ENCODE measurements at regions not wholly inside any gene's neighbourhood (a gene's known extent, or its start where the extent isn't known, plus 50 kb on each side); places are given as distances from the start of the nearest gene placed in this dataset.

- no peak overlapping the region for H3K27ac ChIP-seq (ENCODE audit: low read depth, low read length)
- no peak overlapping the region for H3K4me3 ChIP-seq (ENCODE audit: low read depth, low read length)
- H2AFZ ChIP-seq (ENCODE audit: low read length, unreplicated experiment): no peak overlapping the region
- H3K79me2 ChIP-seq (ENCODE audit: control insufficient read depth, insufficient read depth, low read length, unreplicated experiment): no peaks in the 10 kb centered on the region
- H3K36me3 ChIP-seq (ENCODE audit: insufficient read depth, low read length): no peaks in the 10 kb centered on the region
- H3K27me3 ChIP-seq (ENCODE audit: insufficient read depth, low read length): no peaks in the 10 kb centered on the region
- peaks cover 10% of the 10 kb centered on the region for H3K4me1 ChIP-seq (ENCODE audit: control insufficient read depth, insufficient read depth, low read length, unreplicated experiment)
Observed at GRCh38 chr20:11011653-11012052, 337.9 kb upstream of the JAG1 start.

DNA sequence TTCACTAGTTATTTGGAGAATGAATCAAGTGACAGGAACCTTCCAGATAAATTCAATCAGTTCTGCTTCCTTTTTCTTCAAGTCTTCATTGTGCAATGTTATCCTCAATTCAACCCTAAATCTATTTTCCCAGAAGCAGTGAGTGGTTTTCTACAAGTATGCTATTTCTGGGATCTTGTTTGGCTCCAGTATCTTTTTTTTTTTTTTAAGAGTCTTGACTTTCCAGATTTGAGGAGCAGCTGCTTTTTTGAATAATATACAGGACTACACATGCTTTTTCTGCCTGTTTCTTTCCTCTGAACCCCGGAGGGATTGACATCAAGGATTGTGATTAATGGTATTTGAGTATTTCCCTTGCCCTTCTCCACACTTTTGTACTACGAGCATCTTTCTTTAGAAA lies 339.2 kb upstream of the JAG1 start:
- H3K4me1 ChIP-seq (ENCODE audit: control insufficient read depth, insufficient read depth, low read length, unreplicated experiment): peaks cover 10% of the 10 kb centered on the region
- H3K4me3 ChIP-seq (ENCODE audit: low read depth, low read length): no peak overlapping the region
- no peak overlapping the region for H2AFZ ChIP-seq (ENCODE audit: low read length, unreplicated experiment)
- no peaks in the 10 kb centered on the region for H3K36me3 ChIP-seq (ENCODE audit: insufficient read depth, low read length)
- no peaks in the 10 kb centered on the region for H3K27me3 ChIP-seq (ENCODE audit: insufficient read depth, low read length)
- H3K79me2 ChIP-seq (ENCODE audit: control insufficient read depth, insufficient read depth, low read length, unreplicated experiment): no peaks in the 10 kb centered on the region
- 0 out of 2 replicates have a peak overlapping the region, but pooled peaks have one; percentile 13 for H3K27ac ChIP-seq (ENCODE audit: low read depth, low read length)

DNA sequence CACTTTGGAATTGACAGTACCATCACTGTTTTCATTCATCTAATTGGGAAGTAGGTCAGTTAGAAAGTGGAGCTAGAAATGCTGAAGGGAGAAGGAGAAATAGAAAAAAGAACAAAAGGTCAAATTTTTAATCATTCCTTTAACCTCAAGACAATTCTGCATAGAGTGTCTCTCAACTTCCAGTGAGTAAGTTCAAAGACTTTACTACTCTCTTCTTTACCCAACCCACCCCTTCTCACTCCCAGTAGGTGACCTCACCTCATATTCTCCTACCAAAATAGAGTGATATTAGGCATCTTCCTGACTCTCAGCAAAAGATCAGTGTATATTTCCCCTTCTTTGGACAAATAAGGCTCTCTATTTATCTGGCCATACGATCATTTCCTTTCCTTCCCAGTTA lies 340.0 kb upstream of the JAG1 start:
- Histone ChIP-seq H3K36me3 (ENCODE audit: insufficient read depth, low read length) (no peaks in the 10 kb centered on the region), H2AFZ (ENCODE audit: low read length, unreplicated experiment) (no peak overlapping the region), H3K79me2 (ENCODE audit: control insufficient read depth, insufficient read depth, low read length, unreplicated experiment) (no peaks in the 10 kb centered on the region), H3K4me3 (ENCODE audit: low read depth, low read length) (no peak overlapping the region), H3K27ac (ENCODE audit: low read depth, low read length) (no peak overlapping the region), H3K27me3 (ENCODE audit: insufficient read depth, low read length) (no peaks in the 10 kb centered on the region), H3K4me1 (ENCODE audit: control insufficient read depth, insufficient read depth, low read length, unreplicated experiment) (peaks cover 10% of the 10 kb centered on the region)

DNA sequence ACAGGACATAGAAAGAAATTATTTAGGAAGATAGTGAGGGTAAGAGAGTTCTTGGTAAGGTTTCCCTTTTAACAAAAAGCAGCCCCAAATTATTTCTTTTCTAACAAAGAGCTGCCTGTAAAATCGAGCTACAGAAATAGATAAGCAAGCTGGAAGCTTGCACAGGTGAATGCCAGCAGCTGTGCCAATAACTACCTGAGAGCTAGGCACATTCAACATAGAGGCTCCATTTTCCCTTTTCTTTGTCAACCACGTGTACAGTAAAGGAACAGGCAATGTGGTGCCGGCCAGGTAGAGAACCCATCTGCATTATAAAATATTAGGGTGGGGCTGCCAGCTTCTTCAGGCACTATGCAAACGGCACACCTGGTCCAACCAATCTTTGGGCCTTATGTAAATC lies 341.6 kb upstream of the JAG1 start:
- Histone ChIP-seq H3K36me3 (ENCODE audit: insufficient read depth, low read length) (no peaks in the 10 kb centered on the region), H3K79me2 (ENCODE audit: control insufficient read depth, insufficient read depth, low read length, unreplicated experiment) (no peaks in the 10 kb centered on the region), H3K27me3 (ENCODE audit: insufficient read depth, low read length) (no peaks in the 10 kb centered on the region), H2AFZ (ENCODE audit: low read length, unreplicated experiment) (no peak overlapping the region), H3K4me3 (ENCODE audit: low read depth, low read length) (no peak overlapping the region), H3K27ac (ENCODE audit: low read depth, low read length) (no peak overlapping the region), H3K4me1 (ENCODE audit: control insufficient read depth, insufficient read depth, low read length, unreplicated experiment) (peaks cover 10% of the 10 kb centered on the region)

- Histone ChIP-seq H3K27ac (ENCODE audit: low read depth, low read length) (no peak overlapping the region), H3K27me3 (ENCODE audit: insufficient read depth, low read length) (no peaks in the 10 kb centered on the region), H3K4me3 (ENCODE audit: low read depth, low read length) (no peak overlapping the region), H3K36me3 (ENCODE audit: insufficient read depth, low read length) (no peaks in the 10 kb centered on the region), H2AFZ (ENCODE audit: low read length, unreplicated experiment) (no peak overlapping the region), H3K79me2 (ENCODE audit: control insufficient read depth, insufficient read depth, low read length, unreplicated experiment) (no peaks in the 10 kb centered on the region), H3K4me1 (ENCODE audit: control insufficient read depth, insufficient read depth, low read length, unreplicated experiment) (peaks cover 10% of the 10 kb centered on the region)
Observed at GRCh38 chr20:11017446-11017845, 343.6 kb upstream of the JAG1 start.

DNA sequence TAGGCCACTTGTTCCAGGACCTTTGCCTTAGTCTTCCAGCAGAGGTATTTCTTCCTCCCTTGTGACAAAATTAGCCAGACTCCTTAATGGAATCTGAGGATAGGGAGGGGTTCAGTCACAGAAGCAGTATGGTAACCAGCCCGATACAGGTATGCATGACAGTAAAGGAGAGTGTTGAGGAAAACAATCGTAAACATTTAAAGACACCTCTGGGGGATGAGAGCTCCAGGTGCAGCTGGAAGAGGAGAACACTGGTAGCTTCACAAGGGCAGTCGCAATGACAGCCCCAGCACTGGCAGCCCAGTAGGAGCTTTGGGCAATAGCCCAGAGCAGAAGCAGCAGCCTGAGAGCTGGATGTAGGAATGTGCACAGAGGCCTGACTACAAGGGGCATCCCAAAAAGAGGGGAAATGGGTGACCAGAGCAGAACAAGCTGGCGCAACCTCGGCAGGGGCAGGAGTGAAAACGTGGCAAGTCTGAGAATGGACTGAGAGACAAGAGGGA lies 344.9 kb upstream of the JAG1 start:
- Histone ChIP-seq H3K27ac (ENCODE audit: low read depth, low read length) (no peak overlapping the region), H3K4me3 (ENCODE audit: low read depth, low read length) (no peak overlapping the region), H3K79me2 (ENCODE audit: control insufficient read depth, insufficient read depth, low read length, unreplicated experiment) (no peaks in the 10 kb centered on the region), H2AFZ (ENCODE audit: low read length, unreplicated experiment) (no peak overlapping the region), H3K4me1 (ENCODE audit: control insufficient read depth, insufficient read depth, low read length, unreplicated experiment) (peaks cover 2% of the 10 kb centered on the region), H3K27me3 (ENCODE audit: insufficient read depth, low read length) (no peaks in the 10 kb centered on the region), H3K36me3 (ENCODE audit: insufficient read depth, low read length) (no peaks in the 10 kb centered on the region)

DNA sequence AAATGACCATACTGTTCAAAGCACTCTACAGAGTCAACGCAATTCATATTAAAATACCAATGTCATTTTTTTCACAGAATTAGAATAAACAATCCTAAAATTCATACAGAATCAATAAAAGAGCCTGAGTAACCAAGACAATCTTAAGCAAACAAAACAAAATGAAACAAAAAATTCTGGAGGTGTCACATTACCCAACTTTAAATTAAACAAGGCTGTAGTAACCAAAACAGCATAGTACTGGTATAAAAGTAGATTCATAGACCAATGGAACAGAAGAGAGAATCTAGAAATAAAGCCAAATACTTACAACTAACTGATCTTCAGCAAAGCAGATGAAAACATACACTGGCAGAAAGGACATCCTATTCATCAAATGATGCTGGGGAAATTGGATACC lies 346.9 kb upstream of the JAG1 start:
- no peaks in the 10 kb centered on the region for H3K27me3 ChIP-seq (ENCODE audit: insufficient read depth, low read length)
- H3K4me3 ChIP-seq (ENCODE audit: low read depth, low read length): no peak overlapping the region
- no peak overlapping the region for H3K27ac ChIP-seq (ENCODE audit: low read depth, low read length)
- H3K4me1 ChIP-seq (ENCODE audit: control insufficient read depth, insufficient read depth, low read length, unreplicated experiment): no peaks in the 10 kb centered on the region
- H2AFZ ChIP-seq (ENCODE audit: low read length, unreplicated experiment): no peak overlapping the region
- H3K79me2 ChIP-seq (ENCODE audit: control insufficient read depth, insufficient read depth, low read length, unreplicated experiment): no peaks in the 10 kb centered on the region
- H3K36me3 ChIP-seq (ENCODE audit: insufficient read depth, low read length): no peaks in the 10 kb centered on the region

- Histone ChIP-seq H3K27me3 (ENCODE audit: insufficient read depth, low read length) (no peaks in the 10 kb centered on the region), H3K36me3 (ENCODE audit: insufficient read depth, low read length) (no peaks in the 10 kb centered on the region), H3K79me2 (ENCODE audit: control insufficient read depth, insufficient read depth, low read length, unreplicated experiment) (no peaks in the 10 kb centered on the region), H2AFZ (ENCODE audit: low read length, unreplicated experiment) (no peak overlapping the region), H3K4me1 (ENCODE audit: control insufficient read depth, insufficient read depth, low read length, unreplicated experiment) (no peaks in the 10 kb centered on the region), H3K4me3 (ENCODE audit: low read depth, low read length) (no peak overlapping the region), H3K27ac (ENCODE audit: low read depth, low read length) (no peak overlapping the region)
Observed at GRCh38 chr20:11027224-11027623, 353.4 kb upstream of the JAG1 start.

DNA sequence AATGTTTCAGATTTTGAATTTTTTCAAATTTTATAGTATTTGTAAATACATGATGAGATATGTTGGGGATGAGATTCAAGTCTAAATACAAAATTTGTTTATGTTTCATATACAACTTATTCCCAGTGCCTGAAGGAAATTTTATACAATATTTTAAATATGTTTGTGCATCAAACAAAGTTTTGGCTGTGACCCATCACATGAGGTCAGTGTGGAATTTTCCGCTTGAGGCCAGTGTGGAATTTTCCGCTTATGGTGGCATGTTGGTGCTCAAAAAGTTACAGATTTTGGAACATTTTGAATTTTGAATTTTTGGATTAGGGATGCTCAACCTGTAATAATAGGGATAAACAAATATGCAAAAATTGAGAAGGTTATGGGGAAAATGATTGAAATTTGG lies 356.6 kb upstream of the JAG1 start:
- Histone ChIP-seq H3K36me3 (ENCODE audit: insufficient read depth, low read length) (no peaks in the 10 kb centered on the region), H3K4me1 (ENCODE audit: control insufficient read depth, insufficient read depth, low read length, unreplicated experiment) (no peaks in the 10 kb centered on the region), H3K27me3 (ENCODE audit: insufficient read depth, low read length) (no peaks in the 10 kb centered on the region), H3K79me2 (ENCODE audit: control insufficient read depth, insufficient read depth, low read length, unreplicated experiment) (no peaks in the 10 kb centered on the region), H3K27ac (ENCODE audit: low read depth, low read length) (no peak overlapping the region), H3K4me3 (ENCODE audit: low read depth, low read length) (no peak overlapping the region), H2AFZ (ENCODE audit: low read length, unreplicated experiment) (no peak overlapping the region)

GRCh38 chr20:11031300-11031699 lies 357.5 kb upstream of the JAG1 start:
- Histone ChIP-seq H3K4me3 (ENCODE audit: low read depth, low read length) (no peak overlapping the region), H3K79me2 (ENCODE audit: control insufficient read depth, insufficient read depth, low read length, unreplicated experiment) (no peaks in the 10 kb centered on the region), H3K27me3 (ENCODE audit: insufficient read depth, low read length) (no peaks in the 10 kb centered on the region), H3K4me1 (ENCODE audit: control insufficient read depth, insufficient read depth, low read length, unreplicated experiment) (no peaks in the 10 kb centered on the region), H3K27ac (ENCODE audit: low read depth, low read length) (no peak overlapping the region), H2AFZ (ENCODE audit: low read length, unreplicated experiment) (no peak overlapping the region), H3K36me3 (ENCODE audit: insufficient read depth, low read length) (no peaks in the 10 kb centered on the region)

DNA sequence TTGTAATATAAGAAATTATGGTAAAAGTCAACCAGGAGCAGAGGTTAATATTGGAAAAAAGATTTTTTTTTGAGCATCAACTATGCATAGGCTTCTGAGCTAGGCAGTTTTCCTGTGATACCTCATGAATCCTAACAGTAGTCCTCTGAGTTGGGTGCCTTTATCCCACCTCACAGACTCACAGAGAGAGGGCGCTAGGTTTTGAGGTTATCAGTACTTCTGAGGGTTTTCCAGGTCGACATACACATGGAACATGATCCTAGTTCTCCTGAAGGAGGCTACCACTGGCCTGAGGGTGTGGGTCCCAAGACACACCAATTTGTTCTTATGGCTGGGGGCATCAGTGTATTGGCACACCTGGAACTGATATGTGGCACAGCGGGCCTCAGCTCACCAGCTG lies 358.8 kb upstream of the JAG1 start:
- H3K36me3 ChIP-seq (ENCODE audit: insufficient read depth, low read length): no peaks in the 10 kb centered on the region
- H3K27ac ChIP-seq (ENCODE audit: low read depth, low read length): no peak overlapping the region
- H3K4me1 ChIP-seq (ENCODE audit: control insufficient read depth, insufficient read depth, low read length, unreplicated experiment): no peaks in the 10 kb centered on the region
- H3K4me3 ChIP-seq (ENCODE audit: low read depth, low read length): no peak overlapping the region
- H3K27me3 ChIP-seq (ENCODE audit: insufficient read depth, low read length): no peaks in the 10 kb centered on the region
- no peak overlapping the region for H2AFZ ChIP-seq (ENCODE audit: low read length, unreplicated experiment)
- H3K79me2 ChIP-seq (ENCODE audit: control insufficient read depth, insufficient read depth, low read length, unreplicated experiment): no peaks in the 10 kb centered on the region
